ENCODE measurements at regions not wholly inside any gene's neighbourhood (a gene's known extent, or its start where the extent isn't known, plus 50 kb on each side); places are given as distances from the start of the nearest gene placed in this dataset.
"Not testable (repeated sequence)": the region's sequence is repeated elsewhere in the genome, so short reads cannot be mapped to it uniquely, and the experiment has no call there.

DNA sequence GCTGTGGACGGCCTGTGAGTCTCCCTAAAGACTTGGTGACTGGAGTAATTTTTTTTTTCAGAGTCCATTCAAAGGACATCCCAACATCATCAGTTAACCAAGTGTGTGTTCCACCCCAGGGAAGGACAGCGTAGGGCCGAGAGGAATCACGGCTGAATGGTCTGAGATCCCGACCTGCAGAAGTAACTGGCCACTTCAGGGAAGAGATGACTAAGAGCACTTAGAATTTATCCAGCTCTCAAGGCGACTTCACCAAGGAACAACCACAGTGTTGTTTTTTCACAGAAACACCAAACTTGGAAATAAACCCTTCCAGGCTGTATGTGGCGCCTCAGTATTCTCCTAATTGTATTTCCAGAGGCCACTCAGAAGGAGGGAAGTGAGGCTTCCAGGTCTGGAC is 231.6 kb downstream of the FNDC1 start:
- H3K9me3 ChIP-seq: no peaks in the 10 kb centered on the region
- H3K27ac ChIP-seq: no peak overlapping the region
- no peaks in the 10 kb centered on the region for H3K27me3 ChIP-seq
- TF ChIP-seq CTCF (IDR thresholded peaks at IDR 0.05): no peak
- no peak overlapping the region for H3K4me3 ChIP-seq
- ATAC-seq (no peak), DNase-seq (no peak)
- no peaks in the 10 kb centered on the region for H3K4me1 ChIP-seq
- intact Hi-C loops (cut with DNase I): no loop called here
- H3K36me3 ChIP-seq: no peaks in the 10 kb centered on the region

- intact Hi-C loops (cut with DNase I): no loop called here
- Histone ChIP-seq H3K4me1 (no peaks in the 10 kb centered on the region), H3K27me3 (no peaks in the 10 kb centered on the region), H3K4me3 (no peak overlapping the region), H3K27ac (no peak overlapping the region), H3K9me3 (no peaks in the 10 kb centered on the region), H3K36me3 (no peaks in the 10 kb centered on the region)
- TF ChIP-seq CTCF (IDR thresholded peaks at IDR 0.05): no peak
- no peak for DNase-seq
- ATAC-seq: no peak
Observed at GRCh38 chr6:159399751-159400221, 230.6 kb downstream of the FNDC1 start.

DNA sequence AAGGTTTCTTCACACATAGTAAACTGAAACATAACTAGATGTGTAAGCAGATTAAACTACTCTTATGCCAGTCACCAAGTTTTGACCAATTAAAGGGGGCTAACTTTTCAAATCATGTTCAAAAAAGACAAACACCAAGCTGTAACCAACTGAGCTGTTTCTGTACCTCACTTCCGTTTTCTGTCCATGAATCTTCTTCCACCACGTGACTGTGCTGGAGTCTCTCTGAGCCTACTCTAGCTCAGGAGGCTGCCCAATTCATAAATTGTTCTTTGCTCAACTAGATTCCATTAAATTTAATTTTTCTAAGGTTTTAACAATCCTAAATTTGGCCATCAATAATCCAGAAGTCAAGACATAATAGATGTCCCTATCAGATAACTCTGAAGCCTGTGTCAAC is 229.4 kb downstream of the FNDC1 start:
- DNase-seq: no peak
- Histone ChIP-seq H3K27me3 (no peaks in the 10 kb centered on the region), H3K27ac (no peak overlapping the region), H3K4me1 (no peaks in the 10 kb centered on the region), H3K36me3 (no peaks in the 10 kb centered on the region), H3K9me3 (no peaks in the 10 kb centered on the region), H3K4me3 (no peak overlapping the region)
- intact Hi-C loops (cut with DNase I): no loop called here
- no peak for TF ChIP-seq CTCF (IDR thresholded peaks at IDR 0.05)
- ATAC-seq: no peak

DNA sequence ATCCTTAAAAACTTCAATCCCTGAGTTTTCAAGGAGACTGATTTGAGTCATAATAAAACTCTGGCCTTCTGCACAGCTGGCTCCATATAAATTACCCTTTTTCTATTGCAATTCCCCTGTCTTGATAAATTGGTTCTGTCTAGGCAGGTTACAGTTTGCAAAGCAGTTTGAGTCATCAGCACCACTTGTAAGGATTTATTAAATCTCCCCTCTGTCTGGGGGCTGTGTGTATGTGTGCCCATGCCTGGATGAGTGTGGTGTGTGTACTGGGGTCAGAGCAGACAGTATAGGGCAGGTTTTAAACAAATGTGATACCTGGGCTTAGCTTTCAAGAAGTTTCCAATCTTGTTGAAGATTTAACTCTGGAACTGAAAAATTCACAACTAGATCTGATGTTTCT is 228.6 kb downstream of the FNDC1 start:
- Histone ChIP-seq H3K9me3 (no peaks in the 10 kb centered on the region), H3K27me3 (no peaks in the 10 kb centered on the region), H3K36me3 (no peaks in the 10 kb centered on the region), H3K27ac (no peak overlapping the region), H3K4me1 (no peaks in the 10 kb centered on the region), H3K4me3 (no peak overlapping the region)
- no peak for ATAC-seq
- intact Hi-C loops (cut with DNase I): no loop called here
- no peak for TF ChIP-seq CTCF (IDR thresholded peaks at IDR 0.05)
- DNase-seq: no peak

DNA sequence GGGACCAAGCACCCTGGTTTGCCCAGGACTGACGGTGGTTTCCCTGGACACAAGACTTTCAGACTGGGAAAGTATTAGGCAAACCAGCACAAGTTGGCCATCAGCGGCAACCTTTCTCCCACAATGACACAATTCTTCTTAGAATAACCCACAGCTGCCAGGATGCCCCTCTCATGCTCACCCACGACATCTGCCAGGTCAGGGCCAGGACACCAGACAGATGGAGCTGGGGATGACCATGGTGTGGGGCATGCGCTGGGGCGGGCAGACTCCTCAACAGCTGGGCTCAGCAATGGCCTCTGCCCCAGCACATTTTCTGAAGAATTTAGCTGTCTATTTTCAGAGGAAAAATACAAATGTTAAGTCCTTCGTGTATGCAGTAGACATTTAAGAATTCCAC is 226.4 kb downstream of the FNDC1 start:
- no peaks in the 10 kb centered on the region for H3K9me3 ChIP-seq
- no peak overlapping the region for H3K4me3 ChIP-seq
- H3K4me1 ChIP-seq: no peaks in the 10 kb centered on the region
- H3K27ac ChIP-seq: no peak overlapping the region
- ATAC-seq (no peak), DNase-seq (no peak)
- intact Hi-C loops (cut with DNase I): no loop called here
- H3K36me3 ChIP-seq: no peaks in the 10 kb centered on the region
- no peaks in the 10 kb centered on the region for H3K27me3 ChIP-seq
- no peak for TF ChIP-seq CTCF (IDR thresholded peaks at IDR 0.05)

- H3K36me3 ChIP-seq; H3K4me1 ChIP-seq; H3K9me3 ChIP-seq; ATAC-seq; H3K4me3 ChIP-seq; intact Hi-C loops (cut with DNase I); H3K27me3 ChIP-seq; DNase-seq; H3K27ac ChIP-seq: not testable (repeated sequence)
Observed at GRCh38 chr6:159392695-159393094, 223.5 kb downstream of the FNDC1 start.

Data from upper lobe of right lung (tissue), 1 donor.